Activated T-cell treated with anti-CD3 and anti-CD28 coated beads for 48 hours (primary cell): ENCODE measurements at regions not wholly inside any gene's neighbourhood (a gene's known extent, or its start where the extent isn't known, plus 50 kb on each side); places are given as distances from the start of the nearest gene placed in this dataset.
"Not testable (repeated sequence)": the region's sequence is repeated elsewhere in the genome, so short reads cannot be mapped to it uniquely, and the experiment has no call there.

Experiments
- DNase-seq: peaks from one replicate; pipeline ENCODE4 v3.0.0-alpha.2; 2020; ENCODE audit warnings: low read depth

GRCh38 chr22:48425641-48426040 is 1402.0 kb downstream of the BRD1 start:
- DNase-seq = no peak

GRCh38 chr22:48425091-48425506 is 1402.6 kb downstream of the BRD1 start:
- DNase-seq = no peak

GRCh38 chr22:48424661-48425060 is 1403.0 kb downstream of the BRD1 start:
- DNase-seq = no peak

GRCh38 chr22:48424201-48424627 is 1403.5 kb downstream of the BRD1 start:
- DNase-seq = no peak

GRCh38 chr22:48423481-48423911 is 1404.2 kb downstream of the BRD1 start:
- no peak for DNase-seq

GRCh38 chr22:48422900-48423480 is 1404.7 kb downstream of the BRD1 start:
- no peak for DNase-seq

- no peak for DNase-seq
These were observed 1408.8 kb downstream of the BRD1 start for GRCh38 chr22:48418831-48419230.

- no peak for DNase-seq
These were observed 1410.2 kb downstream of the BRD1 start for GRCh38 chr22:48417225-48418070.

- DNase-seq = no peak
These were observed 1411.1 kb downstream of the BRD1 start for GRCh38 chr22:48416396-48417224.

- DNase-seq = no peak
These were observed 1412.2 kb downstream of the BRD1 start for GRCh38 chr22:48415520-48415919.

GRCh38 chr22:48414651-48415050 is 1413.0 kb downstream of the BRD1 start:
- no peak for DNase-seq

GRCh38 chr22:48412931-48413330 is 1414.7 kb downstream of the BRD1 start:
- not testable (repeated sequence) for DNase-seq

GRCh38 chr22:48410536-48410935 is 1417.1 kb downstream of the BRD1 start:
- no peak for DNase-seq

- no peak for DNase-seq
These were observed 1420.3 kb downstream of the BRD1 start for GRCh38 chr22:48407256-48407955.

GRCh38 chr22:48406161-48406560 is 1421.5 kb downstream of the BRD1 start:
- no peak for DNase-seq

- no peak for DNase-seq
These were observed 1421.9 kb downstream of the BRD1 start for GRCh38 chr22:48405741-48406140.

GRCh38 chr22:48404801-48405447 is 1422.7 kb downstream of the BRD1 start:
- DNase-seq = no peak

GRCh38 chr22:48403521-48404403 is 1423.9 kb downstream of the BRD1 start:
- no peak for DNase-seq

GRCh38 chr22:48402591-48403031 is 1425.1 kb downstream of the BRD1 start:
- no peak for DNase-seq

- DNase-seq = not testable (repeated sequence)
These were observed 1426.2 kb downstream of the BRD1 start for GRCh38 chr22:48401523-48401922.
